Fibroblast of lung (primary cell): ENCODE measurements at regions not wholly inside any gene's neighbourhood (a gene's known extent, or its start where the extent isn't known, plus 50 kb on each side); places are given as distances from the start of the nearest gene placed in this dataset.

Experiments used
- EZH2 ChIP-seq: IDR thresholded peaks from 2 replicates; pipeline ENCODE4 v1.5.1; 2012; ENCODE audit warnings: low read length, control low read depth, mild to moderate bottlenecking; ENCODE audit errors: missing control alignments
- TF ChIP-seq, protein P1 (sequence below), 2 donors: IDR thresholded peaks in 1 of 2; conservative IDR thresholded peaks in 1 of 2; 1 replicate in 1 of 2; 2 replicates in 1 of 2; pipeline ENCODE4 v1.5.1; 2011 to 2012; ENCODE audit warnings: low read length in 2 of 2, control low read depth in 1 of 2, inconsistent platforms in 1 of 2, low read depth in 1 of 2, mild to moderate bottlenecking in 1 of 2

DNA sequence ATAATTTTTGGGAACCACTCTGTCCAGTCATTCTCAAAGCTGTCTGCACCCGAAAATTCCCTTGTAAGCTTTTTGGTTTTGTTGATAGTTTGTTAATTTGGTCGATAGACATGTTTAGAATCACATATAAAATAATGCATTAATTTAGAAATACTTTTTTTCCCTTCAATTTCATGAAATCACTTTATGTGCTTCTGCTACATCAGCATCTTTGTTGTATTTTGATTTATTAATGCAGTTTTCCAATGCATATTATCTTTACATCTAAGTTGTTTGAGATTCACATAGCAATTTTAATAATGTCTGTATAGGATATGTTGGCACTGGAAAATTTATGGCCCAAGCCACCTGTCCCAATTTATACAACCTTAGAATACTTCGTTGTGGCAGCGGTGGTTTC is 60.6 kb upstream of the SV2C start:
- TF ChIP-seq, protein P1, sequence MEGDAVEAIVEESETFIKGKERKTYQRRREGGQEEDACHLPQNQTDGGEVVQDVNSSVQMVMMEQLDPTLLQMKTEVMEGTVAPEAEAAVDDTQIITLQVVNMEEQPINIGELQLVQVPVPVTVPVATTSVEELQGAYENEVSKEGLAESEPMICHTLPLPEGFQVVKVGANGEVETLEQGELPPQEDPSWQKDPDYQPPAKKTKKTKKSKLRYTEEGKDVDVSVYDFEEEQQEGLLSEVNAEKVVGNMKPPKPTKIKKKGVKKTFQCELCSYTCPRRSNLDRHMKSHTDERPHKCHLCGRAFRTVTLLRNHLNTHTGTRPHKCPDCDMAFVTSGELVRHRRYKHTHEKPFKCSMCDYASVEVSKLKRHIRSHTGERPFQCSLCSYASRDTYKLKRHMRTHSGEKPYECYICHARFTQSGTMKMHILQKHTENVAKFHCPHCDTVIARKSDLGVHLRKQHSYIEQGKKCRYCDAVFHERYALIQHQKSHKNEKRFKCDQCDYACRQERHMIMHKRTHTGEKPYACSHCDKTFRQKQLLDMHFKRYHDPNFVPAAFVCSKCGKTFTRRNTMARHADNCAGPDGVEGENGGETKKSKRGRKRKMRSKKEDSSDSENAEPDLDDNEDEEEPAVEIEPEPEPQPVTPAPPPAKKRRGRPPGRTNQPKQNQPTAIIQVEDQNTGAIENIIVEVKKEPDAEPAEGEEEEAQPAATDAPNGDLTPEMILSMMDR (conservative IDR thresholded peaks at IDR 0.05 in 1 of 2, IDR thresholded peaks at IDR 0.05 in 1 of 2; ENCODE audit: low read depth in 1 of 2, low read length in 2 of 2), result no peak
- no peak for TF ChIP-seq EZH2
